ENCODE measurements at regions not wholly inside any gene's neighbourhood (a gene's known extent, or its start where the extent isn't known, plus 50 kb on each side); places are given as distances from the start of the nearest gene placed in this dataset.

GRCh38 chr6:9204171-9204570 is 768.8 kb upstream of the SLC35B3 start:
- DNase-seq (ENCODE audit: low read depth in 3 of 3), result no peak

- DNase-seq (ENCODE audit: low read depth in 3 of 3), result no peak
Observed at GRCh38 chr6:9200712-9201111, 765.4 kb upstream of the SLC35B3 start.

GRCh38 chr6:9197726-9198125 is 762.4 kb upstream of the SLC35B3 start:
- DNase-seq (ENCODE audit: low read depth in 3 of 3), result no peak

GRCh38 chr6:9195322-9195721 is 760.0 kb upstream of the SLC35B3 start:
- DNase-seq (ENCODE audit: low read depth in 3 of 3), result no peak

- DNase-seq (ENCODE audit: low read depth in 3 of 3), result no peak
Observed at GRCh38 chr6:9192405-9192909, 757.1 kb upstream of the SLC35B3 start.

GRCh38 chr6:9186148-9186547 is 750.8 kb upstream of the SLC35B3 start:
- DNase-seq (ENCODE audit: low read depth in 3 of 3), result no peak

GRCh38 chr6:9178071-9178470 is 742.7 kb upstream of the SLC35B3 start:
- no peak for DNase-seq (ENCODE audit: low read depth in 3 of 3)

GRCh38 chr6:9173229-9173628 is 737.9 kb upstream of the SLC35B3 start:
- no peak for DNase-seq (ENCODE audit: low read depth in 3 of 3)

GRCh38 chr6:9172096-9172495 is 736.8 kb upstream of the SLC35B3 start:
- no peak for DNase-seq (ENCODE audit: low read depth in 3 of 3)

GRCh38 chr6:9168669-9169068 is 733.3 kb upstream of the SLC35B3 start:
- DNase-seq (ENCODE audit: low read depth in 3 of 3), result no peak

GRCh38 chr6:9161731-9162130 is 726.4 kb upstream of the SLC35B3 start:
- DNase-seq (ENCODE audit: low read depth in 3 of 3), result no peak

- no peak for DNase-seq (ENCODE audit: low read depth in 3 of 3)
Observed at GRCh38 chr6:9159051-9159450, 723.7 kb upstream of the SLC35B3 start.

- no peak for DNase-seq (ENCODE audit: low read depth in 3 of 3)
Observed at GRCh38 chr6:9155836-9156235, 720.5 kb upstream of the SLC35B3 start.

GRCh38 chr6:9143140-9143539 is 707.8 kb upstream of the SLC35B3 start:
- no peak for DNase-seq (ENCODE audit: low read depth in 3 of 3)

GRCh38 chr6:9140951-9141460 is 705.7 kb upstream of the SLC35B3 start:
- DNase-seq (ENCODE audit: low read depth in 3 of 3), result no peak

- DNase-seq (ENCODE audit: low read depth in 3 of 3), result no peak
Observed at GRCh38 chr6:9140172-9140571, 704.8 kb upstream of the SLC35B3 start.

- DNase-seq (ENCODE audit: low read depth in 3 of 3), result no peak
Observed at GRCh38 chr6:9139746-9140145, 704.4 kb upstream of the SLC35B3 start.

GRCh38 chr6:9138936-9139335 is 703.6 kb upstream of the SLC35B3 start:
- DNase-seq (ENCODE audit: low read depth in 3 of 3), result no peak

GRCh38 chr6:9136141-9136822 is 700.9 kb upstream of the SLC35B3 start:
- no peak for DNase-seq (ENCODE audit: low read depth in 3 of 3)

- DNase-seq (ENCODE audit: low read depth in 3 of 3), result no peak
Observed at GRCh38 chr6:9131616-9132015, 696.3 kb upstream of the SLC35B3 start.

- DNase-seq (ENCODE audit: low read depth in 3 of 3), result no peak
Observed at GRCh38 chr6:9131201-9131600, 695.9 kb upstream of the SLC35B3 start.

GRCh38 chr6:9128970-9129369 is 693.6 kb upstream of the SLC35B3 start:
- DNase-seq (ENCODE audit: low read depth in 3 of 3), result no peak

- DNase-seq (ENCODE audit: low read depth in 3 of 3), result no peak
Observed at GRCh38 chr6:9126878-9127560, 691.7 kb upstream of the SLC35B3 start.
